H9 (cell line): ENCODE measurements at regions not wholly inside any gene's neighbourhood (a gene's known extent, or its start where the extent isn't known, plus 50 kb on each side); places are given as distances from the start of the nearest gene placed in this dataset.

Experiments used
- DNase-seq: peaks from one replicate; pipeline ENCODE4 v3.0.0-alpha.2; 2017
- H2AFZ ChIP-seq: one replicate; pipeline ENCODE4 v1.6.1; 2013; ENCODE audit warnings: mild to moderate bottlenecking, low read length, control low read depth, moderate library complexity
- H2AK5ac ChIP-seq: 2 replicates; pipeline ENCODE4 v1.6.1; 2013; ENCODE audit warnings: low read length, control low read depth, mixed read lengths; ENCODE audit not compliant: insufficient read length
- H2BK120ac ChIP-seq: one replicate; pipeline ENCODE4 v1.6.1; 2013; ENCODE audit warnings: low read depth, mild to moderate bottlenecking, low read length, control low read depth, inconsistent platforms; ENCODE audit not compliant: poor library complexity, severe bottlenecking
- H2BK12ac ChIP-seq: 2 replicates; pipeline ENCODE4 v1.6.1; 2013; ENCODE audit warnings: low read length, control low read depth, mixed read lengths, low read depth; ENCODE audit not compliant: insufficient read length
- H2BK15ac ChIP-seq: 2 replicates; pipeline ENCODE4 v1.6.1; 2013; ENCODE audit warnings: low read depth, low read length, control low read depth
- H2BK20ac ChIP-seq: one replicate; pipeline ENCODE4 v1.6.1; 2013; ENCODE audit warnings: low read depth, mild to moderate bottlenecking, low read length, control low read depth, inconsistent platforms; ENCODE audit not compliant: poor library complexity, severe bottlenecking
- H2BK5ac ChIP-seq: 2 replicates; pipeline ENCODE4 v1.6.1; 2013; ENCODE audit warnings: low read length, control low read depth, mixed read lengths; ENCODE audit not compliant: insufficient read length
- H3K14ac ChIP-seq: 2 replicates; pipeline ENCODE4 v1.6.1; 2013; ENCODE audit warnings: low read length, control low read depth; ENCODE audit not compliant: insufficient read depth
- H3K18ac ChIP-seq: 2 replicates; pipeline ENCODE4 v1.6.1; 2013; ENCODE audit warnings: low read depth, mild to moderate bottlenecking, mixed read lengths, low read length, control low read depth; ENCODE audit not compliant: insufficient read length
- H3K23ac ChIP-seq: 2 replicates; pipeline ENCODE4 v1.6.1; 2013; ENCODE audit warnings: low read length, control low read depth, mixed read lengths, low read depth; ENCODE audit not compliant: insufficient read length
- H3K23me2 ChIP-seq: 2 replicates; pipeline ENCODE4 v1.6.1; 2013; ENCODE audit warnings: low read depth, mild to moderate bottlenecking, mixed read lengths, low read length, control low read depth; ENCODE audit not compliant: insufficient read length, poor library complexity, severe bottlenecking
- H3K27ac ChIP-seq: 2 replicates; pipeline ENCODE4 v1.5.1; 2013; ENCODE audit warnings: low read length, control low read depth, mixed read lengths, low read depth; ENCODE audit not compliant: insufficient read length
- H3K27me3 ChIP-seq: 2 replicates; pipeline ENCODE4 v1.6.1; 2013; ENCODE audit warnings: low read length, control low read depth, inconsistent platforms; ENCODE audit not compliant: insufficient read depth
- H3K4ac ChIP-seq: 2 replicates; pipeline ENCODE4 v1.6.1; 2013; ENCODE audit warnings: low read depth, mild to moderate bottlenecking, control low read depth, inconsistent platforms, low read length, moderate library complexity
- H3K4me1 ChIP-seq: 2 replicates; pipeline ENCODE4 v1.6.1; 2013; ENCODE audit warnings: low read length, control low read depth, inconsistent platforms; ENCODE audit not compliant: insufficient read depth
- H3K4me2 ChIP-seq: 2 replicates; pipeline ENCODE4 v1.6.1; 2013; ENCODE audit warnings: low read length, control low read depth, mixed read lengths; ENCODE audit not compliant: insufficient read length, insufficient read depth
- H3K56ac ChIP-seq: 2 replicates; pipeline ENCODE4 v1.6.1; 2013; ENCODE audit warnings: low read depth, mild to moderate bottlenecking, mixed read lengths, low read length, control low read depth; ENCODE audit not compliant: insufficient read length
- H3K79me1 ChIP-seq: 2 replicates; pipeline ENCODE4 v1.6.1; 2013; ENCODE audit warnings: low read depth, mild to moderate bottlenecking, moderate library complexity, low read length, control low read depth, inconsistent platforms; ENCODE audit not compliant: insufficient read depth, poor library complexity, severe bottlenecking
- H3K79me2 ChIP-seq: 2 replicates; pipeline ENCODE4 v1.6.1; 2013; ENCODE audit warnings: low read length, control low read depth, inconsistent platforms; ENCODE audit not compliant: insufficient read depth
- H3K9ac ChIP-seq: 2 replicates; pipeline ENCODE4 v1.6.1; 2013; ENCODE audit warnings: low read length, control low read depth, mixed read lengths; ENCODE audit not compliant: insufficient read length; ENCODE audit errors: extremely low read depth
- H3K9me3 ChIP-seq: one replicate; pipeline ENCODE4 v1.6.1; 2013; ENCODE audit warnings: low read depth, low read length, inconsistent platforms; ENCODE audit not compliant: control insufficient read depth
- H3T11ph ChIP-seq: one replicate; pipeline ENCODE4 v1.6.1; 2013; ENCODE audit warnings: mild to moderate bottlenecking, low read length, control low read depth, inconsistent platforms
- H4K20me1 ChIP-seq: one replicate; pipeline ENCODE4 v1.6.1; 2013; ENCODE audit not compliant: control insufficient read depth, insufficient read length, insufficient read depth
- H4K5ac ChIP-seq: 2 replicates; pipeline ENCODE4 v1.6.1; 2013; ENCODE audit warnings: low read depth, mild to moderate bottlenecking, mixed read lengths, low read length, control low read depth; ENCODE audit not compliant: insufficient read length
- H4K8ac ChIP-seq: replicated peaks from 2 replicates; pipeline ENCODE4 v1.6.1; 2013; ENCODE audit warnings: low read length, control low read depth, mixed read lengths, low read depth; ENCODE audit not compliant: insufficient read length
- H4K91ac ChIP-seq: 2 replicates; pipeline ENCODE4 v1.6.1; 2013; ENCODE audit warnings: low read depth, mild to moderate bottlenecking, moderate library complexity, mixed read lengths, low read length, control low read depth; ENCODE audit not compliant: insufficient read length
- H3K27ac Mint-ChIP-seq, 3 experiments: 2 replicates in 2 of 3; 3 replicates in 1 of 3; pipeline ENCODE4 v1.8.0; 2020 to 2021; ENCODE audit warnings: mixed read lengths in 3 of 3, mild to moderate bottlenecking in 1 of 3, moderate library complexity in 1 of 3
- H3K27me3 Mint-ChIP-seq: 2 replicates; pipeline ENCODE4 v1.8.0; 2021; ENCODE audit warnings: low read depth, mild to moderate bottlenecking, moderate library complexity, mixed read lengths
- H3K36me3 Mint-ChIP-seq, 3 experiments: 2 replicates in 2 of 3; 3 replicates in 1 of 3; pipeline ENCODE4 v1.8.0; 2020 to 2021; ENCODE audit warnings: low read depth in 3 of 3, mixed read lengths in 3 of 3; ENCODE audit not compliant: insufficient read depth in 1 of 3
- H3K4me1 Mint-ChIP-seq, 2 experiments: 2 replicates each; pipeline ENCODE4 v1.8.0; 2020; ENCODE audit warnings: mixed read lengths in 2 of 2
- H3K4me3 Mint-ChIP-seq, 2 experiments: 2 replicates in 1 of 2; 3 replicates in 1 of 2; pipeline ENCODE4 v1.8.0; 2020 to 2021; ENCODE audit warnings: mild to moderate bottlenecking in 2 of 2, mixed read lengths in 2 of 2, moderate library complexity in 1 of 2
- H3K9me3 Mint-ChIP-seq, 2 experiments: 2 replicates in 1 of 2; 3 replicates in 1 of 2; pipeline ENCODE4 v1.8.0; 2020; ENCODE audit warnings: mild to moderate bottlenecking in 2 of 2, mixed read lengths in 2 of 2, moderate library complexity in 1 of 2
- CTCF ChIP-seq: fragments of 200-600 bp; sonication (generic); conservative IDR thresholded peaks from 3 replicates; pipeline ENCODE4 v1.8.0; 2021; ENCODE audit warnings: antibody characterized with exemption, mild to moderate bottlenecking

GRCh38 chr7:67447297-67447696, 450.7 kb downstream of the TYW1 start:
- no peak overlapping the region for H2BK20ac ChIP-seq
- no peak overlapping the region for H2BK12ac ChIP-seq
- no peak overlapping the region for H2BK120ac ChIP-seq
- H4K8ac ChIP-seq, result no peak overlapping the region
- no peaks in the 10 kb centered on the region for H3K9me3 ChIP-seq
- H3K36me3 Mint-ChIP-seq, result 0 out of 7 replicates have a peak, but pooled peaks cover 0 to 1% (median 0%) of the 10 kb centered on the region in 3 experiments
- no peak overlapping the region for H2AFZ ChIP-seq
- peaks cover 12% of the 10 kb centered on the region in 2 experiments for H3K4me1 Mint-ChIP-seq
- no peak overlapping the region for H3K4me3 Mint-ChIP-seq
- no peak overlapping the region for H4K91ac ChIP-seq
- H4K5ac ChIP-seq, result no peak overlapping the region
- H3K79me1 ChIP-seq, result no peaks in the 10 kb centered on the region
- H3K4me2 ChIP-seq, result no peak overlapping the region
- no peak for DNase-seq
- no peak overlapping the region for H2BK15ac ChIP-seq
- no peak overlapping the region for H3K23ac ChIP-seq
- H3K27me3 ChIP-seq, result no peaks in the 10 kb centered on the region
- H3K9ac ChIP-seq, result no peak overlapping the region
- H2BK5ac ChIP-seq, result no peak overlapping the region
- no peaks in the 10 kb centered on the region for H4K20me1 ChIP-seq
- H3K27ac Mint-ChIP-seq, result no peak overlapping the region
- H3K27ac ChIP-seq, result no peak overlapping the region
- peaks cover 2% of the 10 kb centered on the region; the same call in 1 of the 2 replicates for H3K4me1 ChIP-seq
- H3K9me3 Mint-ChIP-seq, result no peaks in the 10 kb centered on the region; a peak in 1 of 5 replicates
- no peaks in the 10 kb centered on the region for H3K27me3 Mint-ChIP-seq
- no peak overlapping the region for H2AK5ac ChIP-seq
- H3K23me2 ChIP-seq, result no peaks in the 10 kb centered on the region
- no peak overlapping the region for H3K4ac ChIP-seq
- no peak overlapping the region for H3K18ac ChIP-seq
- H3K14ac ChIP-seq, result no peak overlapping the region
- H3K79me2 ChIP-seq, result no peaks in the 10 kb centered on the region
- TF ChIP-seq CTCF, result no peak
- no peak overlapping the region for H3K56ac ChIP-seq
- H3T11ph ChIP-seq, result no peak overlapping the region
